HAP-1 (cell line): ENCODE measurements at regions not wholly inside any gene's neighbourhood (a gene's known extent, or its start where the extent isn't known, plus 50 kb on each side); places are given as distances from the start of the nearest gene placed in this dataset.
"Not testable (repeated sequence)": the region's sequence is repeated elsewhere in the genome, so short reads cannot be mapped to it uniquely, and the experiment has no call there.

Experiments used
- DNase-seq, 2 experiments: peaks; one replicate each; pipeline ENCODE4 v3.0.0-alpha.2; 2016 to 2020; ENCODE audit warnings: low spot score in 2 of 2
- H3K27me3 ChIP-seq: fragments of 250-450 bp; sonication (Bioruptor Pico); 2 replicates; pipeline ENCODE4 v1.5.1; 2020; ENCODE audit warnings: low read depth, mild to moderate bottlenecking, moderate library complexity
- H3K36me3 ChIP-seq: fragments of 250-450 bp; sonication (Bioruptor Pico); replicated peaks from 2 replicates; pipeline ENCODE4 v1.5.1; 2020; ENCODE audit warnings: mild to moderate bottlenecking
- H3K4me1 ChIP-seq: fragments of 250-450 bp; sonication (Bioruptor Pico); 2 replicates; pipeline ENCODE4 v1.5.1; 2020; ENCODE audit warnings: mild to moderate bottlenecking
- H3K4me3 ChIP-seq: fragments of 250-450 bp; sonication (Bioruptor Pico); 2 replicates; pipeline ENCODE4 v1.5.1; 2020; ENCODE audit warnings: mild to moderate bottlenecking, moderate library complexity
- H3K9me3 ChIP-seq: fragments of 250-450 bp; sonication (Bioruptor Pico); 2 replicates; pipeline ENCODE4 v1.5.1; 2020; ENCODE audit warnings: mild to moderate bottlenecking, moderate library complexity
- in situ Hi-C: fragments of 300-500 bp; cut with MboI; formaldehyde crosslinking; loops from 3 replicates; pipeline ENCODE4 v1.14.3; 2020; ENCODE audit warnings: low sequenced_read_pairs, inconsistent platforms, mixed read lengths

DNA sequence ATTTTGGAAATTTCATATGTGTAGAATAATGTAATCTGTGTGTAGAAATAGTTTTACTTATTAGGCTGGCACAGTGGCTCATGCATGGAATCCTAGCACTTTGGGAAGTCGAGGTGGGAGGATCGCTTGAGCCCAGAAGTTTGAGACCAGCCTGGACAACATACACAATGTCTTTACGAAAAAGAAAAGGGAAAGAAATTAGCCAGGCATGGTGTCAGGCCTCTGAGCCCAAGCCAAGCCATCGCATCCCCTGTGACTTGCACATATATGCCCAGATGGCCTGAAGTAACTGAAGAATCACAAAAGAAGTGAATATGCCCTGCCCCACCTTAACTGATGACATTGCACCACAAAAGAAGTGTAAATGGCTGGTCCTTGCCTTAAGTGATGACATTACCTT lies 491.3 kb downstream of the DISC1 start:
- H3K4me3 ChIP-seq: not testable (repeated sequence)

GRCh38 chr1:232114985-232115384 lies 488.4 kb downstream of the DISC1 start:
- DNase-seq: no peak
- in situ Hi-C loops: no loop called here
- Histone ChIP-seq H3K4me1 (no peaks in the 10 kb centered on the region), H3K9me3 (no peaks in the 10 kb centered on the region), H3K27me3 (no peaks in the 10 kb centered on the region; the same call in none of the 2 replicates), H3K4me3 (no peak overlapping the region), H3K36me3 (no peaks in the 10 kb centered on the region)

More for the DNA sequence above, 491.3 kb downstream of the DISC1 start:
- H3K4me1 ChIP-seq, in situ Hi-C loops, H3K9me3 ChIP-seq, DNase-seq, H3K36me3 ChIP-seq, H3K27me3 ChIP-seq: not testable (repeated sequence)

GRCh38 chr1:232112076-232112475 lies 485.5 kb downstream of the DISC1 start:
- DNase-seq: no peak
- H3K27me3 ChIP-seq: no peaks in the 10 kb centered on the region; the same call in none of the 2 replicates
- in situ Hi-C loops: no loop called here
- H3K4me1 ChIP-seq: peaks cover 2% of the 10 kb centered on the region; the same call in 1 of the 2 replicates
- no peaks in the 10 kb centered on the region for H3K9me3 ChIP-seq
- H3K36me3 ChIP-seq: no peaks in the 10 kb centered on the region
- no peak overlapping the region for H3K4me3 ChIP-seq

- Histone ChIP-seq H3K9me3 (no peaks in the 10 kb centered on the region), H3K27me3 (no peaks in the 10 kb centered on the region; the same call in none of the 2 replicates), H3K36me3 (no peaks in the 10 kb centered on the region), H3K4me3 (no peak overlapping the region), H3K4me1 (peaks cover 3% of the 10 kb centered on the region; the same call in 1 of the 2 replicates)
- in situ Hi-C loops: no loop called here
- no peak for DNase-seq
These were observed 485.0 kb downstream of the DISC1 start for GRCh38 chr1:232111611-232112010.

- no peak for DNase-seq
These were observed 483.9 kb downstream of the DISC1 start for GRCh38 chr1:232110281-232111090.

GRCh38 chr1:232109391-232109790 lies 482.8 kb downstream of the DISC1 start:
- Histone ChIP-seq H3K27me3 (no peaks in the 10 kb centered on the region; the same call in none of the 2 replicates), H3K4me1 (peaks cover 3% of the 10 kb centered on the region; the same call in 1 of the 2 replicates), H3K9me3 (no peaks in the 10 kb centered on the region), H3K4me3 (no peak overlapping the region), H3K36me3 (no peaks in the 10 kb centered on the region)
- in situ Hi-C loops: no loop called here
- DNase-seq: no peak

More at GRCh38 chr1:232110281-232111090, 483.9 kb downstream of the DISC1 start:
- H3K4me3 ChIP-seq: no peak overlapping the region
- no peaks in the 10 kb centered on the region for H3K9me3 ChIP-seq
- H3K36me3 ChIP-seq: no peaks in the 10 kb centered on the region
- H3K4me1 ChIP-seq: peaks cover 3% of the 10 kb centered on the region; the same call in 1 of the 2 replicates
- H3K27me3 ChIP-seq: no peaks in the 10 kb centered on the region; the same call in none of the 2 replicates
- in situ Hi-C loops: no loop called here

DNA sequence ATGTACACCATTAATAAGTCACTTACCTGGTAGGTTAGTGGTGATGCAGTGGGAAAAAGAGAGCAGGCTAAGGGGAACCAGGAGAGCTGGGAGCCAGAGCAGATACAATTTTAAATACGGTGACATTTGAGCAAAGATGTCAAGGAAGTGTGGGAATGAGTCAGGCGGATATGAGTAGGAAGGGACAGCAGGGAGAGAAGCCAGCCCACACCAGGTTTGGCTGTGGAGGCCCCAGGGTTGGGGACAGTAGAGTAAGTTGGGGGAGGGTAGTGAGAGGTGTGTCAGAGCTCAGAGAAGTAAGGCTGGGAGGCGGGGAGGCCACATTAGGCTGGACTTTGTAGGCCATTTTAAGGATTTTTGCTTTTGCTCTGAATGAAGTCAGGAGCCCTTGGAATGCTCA lies 482.0 kb downstream of the DISC1 start:
- in situ Hi-C loops: no loop called here

DNA sequence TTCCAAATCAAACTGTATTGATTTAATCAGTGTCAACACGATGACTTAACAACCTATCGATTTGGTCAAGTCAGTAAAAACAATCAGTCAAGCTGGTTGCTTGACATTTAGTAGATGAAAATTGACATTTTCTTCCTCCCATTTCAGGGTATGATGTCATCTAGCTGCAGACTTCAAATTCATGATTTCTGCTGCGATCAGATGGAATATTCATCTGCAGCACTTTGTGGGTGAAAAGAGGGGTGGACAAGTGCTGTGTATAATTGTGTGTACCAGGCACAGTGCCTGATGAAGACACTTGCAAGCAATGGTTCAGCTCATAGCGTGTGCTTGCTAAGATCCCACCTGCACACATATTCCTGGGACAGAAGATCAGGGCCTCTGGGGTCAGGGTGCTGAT lies 479.8 kb downstream of the DISC1 start:
- H3K36me3 ChIP-seq: no peaks in the 10 kb centered on the region
- H3K9me3 ChIP-seq: no peaks in the 10 kb centered on the region
- DNase-seq: no peak
- H3K4me1 ChIP-seq: peaks cover 3% of the 10 kb centered on the region; the same call in 1 of the 2 replicates
- in situ Hi-C loops: no loop called here
- H3K4me3 ChIP-seq: no peak overlapping the region
- no peaks in the 10 kb centered on the region; the same call in 1 of the 2 replicates for H3K27me3 ChIP-seq

More for the DNA sequence above, 482.0 kb downstream of the DISC1 start:
- Histone ChIP-seq H3K4me1 (peaks cover 3% of the 10 kb centered on the region; the same call in 1 of the 2 replicates), H3K27me3 (no peaks in the 10 kb centered on the region; the same call in none of the 2 replicates), H3K36me3 (no peaks in the 10 kb centered on the region), H3K4me3 (no peak overlapping the region), H3K9me3 (no peaks in the 10 kb centered on the region)
- no peak for DNase-seq

- DNase-seq: no peak
- Histone ChIP-seq H3K4me1 (peaks cover 3% of the 10 kb centered on the region; the same call in 1 of the 2 replicates), H3K27me3 (no peaks in the 10 kb centered on the region), H3K4me3 (no peak overlapping the region), H3K36me3 (no peaks in the 10 kb centered on the region), H3K9me3 (no peaks in the 10 kb centered on the region)
- in situ Hi-C loops: no loop called here
These were observed 479.0 kb downstream of the DISC1 start for GRCh38 chr1:232105561-232105960.

GRCh38 chr1:232101231-232101630 lies 474.6 kb downstream of the DISC1 start:
- in situ Hi-C loops: no loop called here
- H3K4me3 ChIP-seq: no peak overlapping the region
- no peak for DNase-seq
- no peaks in the 10 kb centered on the region for H3K4me1 ChIP-seq
- H3K9me3 ChIP-seq: 0 out of 2 replicates have a peak, but pooled peaks cover 2% of the 10 kb centered on the region
- no peaks in the 10 kb centered on the region for H3K27me3 ChIP-seq
- no peaks in the 10 kb centered on the region for H3K36me3 ChIP-seq

DNA sequence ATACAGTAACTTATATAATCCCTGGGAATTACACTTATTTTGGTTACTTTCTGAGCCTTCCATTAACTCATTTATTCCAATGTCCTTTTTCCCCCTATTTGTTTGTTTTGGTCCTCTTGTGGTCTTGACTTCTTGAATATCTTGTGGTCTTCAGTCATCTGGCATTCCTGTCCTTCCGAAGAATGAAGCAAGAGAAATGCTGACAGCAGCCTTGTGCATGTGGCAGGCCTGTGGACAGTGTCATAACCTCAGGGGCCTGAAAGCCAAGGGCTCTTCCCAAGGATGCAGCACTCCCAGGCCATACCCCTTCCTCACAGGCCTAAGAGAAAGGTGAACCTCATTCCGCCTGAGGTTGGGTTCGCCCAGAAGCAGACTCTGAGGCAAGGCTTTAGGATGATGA lies 470.2 kb downstream of the DISC1 start:
- no peak for DNase-seq
- no peaks in the 10 kb centered on the region for H3K36me3 ChIP-seq
- no peaks in the 10 kb centered on the region for H3K4me1 ChIP-seq
- no peaks in the 10 kb centered on the region for H3K27me3 ChIP-seq
- no peak overlapping the region for H3K4me3 ChIP-seq
- H3K9me3 ChIP-seq: 0 out of 2 replicates have a peak, but pooled peaks cover 2% of the 10 kb centered on the region
- in situ Hi-C loops: no loop called here
